ENCODE measurements at regions not wholly inside any gene's neighbourhood (a gene's known extent, or its start where the extent isn't known, plus 50 kb on each side); places are given as distances from the start of the nearest gene placed in this dataset.

DNA sequence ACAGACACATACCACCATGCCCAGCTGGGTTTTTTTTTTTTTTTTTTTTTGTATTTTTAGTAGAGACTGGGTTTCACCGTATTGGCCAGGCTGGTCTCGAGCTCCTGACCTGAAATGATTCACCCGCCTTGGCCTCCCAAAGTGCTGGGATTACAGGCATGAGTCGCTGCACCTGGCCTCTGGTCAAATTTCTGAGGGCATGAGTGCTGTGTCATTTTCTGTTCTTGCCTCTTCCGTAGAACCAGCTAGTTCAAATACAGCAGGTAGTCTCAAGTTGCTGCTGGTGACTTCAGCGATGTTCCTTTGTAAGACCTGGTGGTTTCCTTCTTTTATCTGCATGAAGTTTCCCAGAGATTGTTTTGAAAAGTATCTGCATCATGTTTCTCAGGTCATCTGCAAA lies 134.8 kb upstream of the SHH start:
- TF ChIP-seq, protein P1, sequence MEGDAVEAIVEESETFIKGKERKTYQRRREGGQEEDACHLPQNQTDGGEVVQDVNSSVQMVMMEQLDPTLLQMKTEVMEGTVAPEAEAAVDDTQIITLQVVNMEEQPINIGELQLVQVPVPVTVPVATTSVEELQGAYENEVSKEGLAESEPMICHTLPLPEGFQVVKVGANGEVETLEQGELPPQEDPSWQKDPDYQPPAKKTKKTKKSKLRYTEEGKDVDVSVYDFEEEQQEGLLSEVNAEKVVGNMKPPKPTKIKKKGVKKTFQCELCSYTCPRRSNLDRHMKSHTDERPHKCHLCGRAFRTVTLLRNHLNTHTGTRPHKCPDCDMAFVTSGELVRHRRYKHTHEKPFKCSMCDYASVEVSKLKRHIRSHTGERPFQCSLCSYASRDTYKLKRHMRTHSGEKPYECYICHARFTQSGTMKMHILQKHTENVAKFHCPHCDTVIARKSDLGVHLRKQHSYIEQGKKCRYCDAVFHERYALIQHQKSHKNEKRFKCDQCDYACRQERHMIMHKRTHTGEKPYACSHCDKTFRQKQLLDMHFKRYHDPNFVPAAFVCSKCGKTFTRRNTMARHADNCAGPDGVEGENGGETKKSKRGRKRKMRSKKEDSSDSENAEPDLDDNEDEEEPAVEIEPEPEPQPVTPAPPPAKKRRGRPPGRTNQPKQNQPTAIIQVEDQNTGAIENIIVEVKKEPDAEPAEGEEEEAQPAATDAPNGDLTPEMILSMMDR (IDR thresholded peaks at IDR 0.05) = no peak
- TF ChIP-seq POLR2A (IDR thresholded peaks at IDR 0.05) (no peak), POLR2AphosphoS5 (IDR thresholded peaks at IDR 0.05) (no peak)

All from breast epithelium (tissue), 3 donors.